ENCODE measurements at regions not wholly inside any gene's neighbourhood (a gene's known extent, or its start where the extent isn't known, plus 50 kb on each side); places are given as distances from the start of the nearest gene placed in this dataset.
"Not testable (repeated sequence)": the region's sequence is repeated elsewhere in the genome, so short reads cannot be mapped to it uniquely, and the experiment has no call there.

GRCh38 chr6:103326760-103327757, 1532.7 kb downstream of the HACE1 start:
- H3K27ac ChIP-seq: no peak overlapping the region
- H3K9me3 ChIP-seq: no peaks in the 10 kb centered on the region
- no peaks in the 10 kb centered on the region for H3K36me3 ChIP-seq
- TF ChIP-seq EP300 (IDR thresholded peaks at IDR 0.05): no peak
- TF ChIP-seq CTCF (IDR thresholded peaks at IDR 0.05): no peak
- TF ChIP-seq POLR2A (IDR thresholded peaks at IDR 0.05): no peak
- H3K4me3 ChIP-seq: no peak overlapping the region
- 60 to 65% methylated on average over 4 of the region's 4 CpGs for whole genome bisulfite sequencing, 2 donors
- H3K4me1 ChIP-seq: no peaks in the 10 kb centered on the region
- DNase-seq (ENCODE audit: low spot score in 2 of 2): no peak
- no peaks in the 10 kb centered on the region for H3K27me3 ChIP-seq

GRCh38 chr6:103313432-103313831, 1546.3 kb downstream of the HACE1 start:
- DNase-seq (ENCODE audit: low spot score in 2 of 2): no peak
- Histone ChIP-seq H3K9me3 (peaks cover 0 to 8% (median 0%) of the 10 kb centered on the region in 4 donors), H3K27me3 (no peaks in the 10 kb centered on the region), H3K4me1 (no peaks in the 10 kb centered on the region), H3K36me3 (no peaks in the 10 kb centered on the region), H3K4me3 (no peak overlapping the region), H3K27ac (no peak overlapping the region)
- no peak for TF ChIP-seq EP300 (IDR thresholded peaks at IDR 0.05)
- TF ChIP-seq CTCF (IDR thresholded peaks at IDR 0.05): no peak
- TF ChIP-seq POLR2A (IDR thresholded peaks at IDR 0.05): no peak

- H3K4me3 ChIP-seq; DNase-seq (ENCODE audit: low spot score in 2 of 2); H3K27me3 ChIP-seq; H3K9me3 ChIP-seq; H3K27ac ChIP-seq; H3K36me3 ChIP-seq; H3K4me1 ChIP-seq: not testable (repeated sequence)
- no CpG with 5 or more reads among the region's 35 CpGs for WGBS, 2 donors
Observed at GRCh38 chr6:103294376-103294775, 1565.3 kb downstream of the HACE1 start.

GRCh38 chr6:103284835-103285234, 1574.9 kb downstream of the HACE1 start:
- DNase-seq (ENCODE audit: low spot score in 2 of 2): no peak
- H3K4me3 ChIP-seq: no peak overlapping the region
- H3K36me3 ChIP-seq: no peaks in the 10 kb centered on the region
- no peaks in the 10 kb centered on the region for H3K9me3 ChIP-seq
- H3K27me3 ChIP-seq: no peaks in the 10 kb centered on the region
- no peaks in the 10 kb centered on the region for H3K4me1 ChIP-seq
- no peak for TF ChIP-seq POLR2A (IDR thresholded peaks at IDR 0.05)
- no peak for TF ChIP-seq CTCF (IDR thresholded peaks at IDR 0.05)
- no peak for TF ChIP-seq EP300 (IDR thresholded peaks at IDR 0.05)
- WGBS, 2 donors: 33 to 49% methylated on average over 2 of the region's 2 CpGs
- no peak overlapping the region for H3K27ac ChIP-seq

GRCh38 chr6:103280417-103280816, 1579.3 kb downstream of the HACE1 start:
- 91 to 92% methylated on average over 2 of the region's 2 CpGs for WGBS, 2 donors
- H3K36me3 ChIP-seq: no peaks in the 10 kb centered on the region
- H3K4me3 ChIP-seq: no peak overlapping the region
- DNase-seq (ENCODE audit: low spot score in 2 of 2): no peak
- H3K4me1 ChIP-seq: no peaks in the 10 kb centered on the region
- no peaks in the 10 kb centered on the region for H3K27me3 ChIP-seq
- no peak overlapping the region for H3K27ac ChIP-seq
- no peaks in the 10 kb centered on the region for H3K9me3 ChIP-seq
- TF ChIP-seq EP300 (IDR thresholded peaks at IDR 0.05) (no peak), CTCF (IDR thresholded peaks at IDR 0.05) (no peak), POLR2A (IDR thresholded peaks at IDR 0.05) (no peak)

Measured in tibial nerve (tissue), 4 donors.